OCI-LY7 (cell line): ENCODE measurements at regions not wholly inside any gene's neighbourhood (a gene's known extent, or its start where the extent isn't known, plus 50 kb on each side); places are given as distances from the start of the nearest gene placed in this dataset.

Source experiments
- BruUV-seq: library from RNA; stranded (reverse); fragments of 400-500 nt; replicated peaks from 2 replicates; lab custom pipeline; 2021; lab: Mats Ljungman, UMichigan
- CTCF ChIA-PET: fragments of 300-600 bp; sonication (Branson Sonifier 250); formaldehyde crosslinking; loops from one replicate; lab custom pipeline; 2022; ENCODE audit warnings: antibody characterized with exemption; ENCODE audit not compliant: unreplicated experiment; lab: Charles Lee
- POLR2A ChIA-PET: fragments of 300-600 bp; sonication (Branson Sonifier 250); formaldehyde crosslinking; loops from one replicate; lab custom pipeline; 2022; ENCODE audit warnings: antibody characterized with exemption; lab: Charles Lee
- DNase-seq: peaks from one replicate; pipeline ENCODE4 v3.0.0-alpha.2; 2015; ENCODE audit warnings: low spot score
- H2AFZ ChIP-seq: fragments of 200-600 bp; sonication (generic), shearing (Covaris generic); 2 replicates; pipeline ENCODE4 v1.6.1; 2014; ENCODE audit warnings: mild to moderate bottlenecking, antibody characterized with exemption, low read length, moderate library complexity
- H3K27ac ChIP-seq: fragments of 200-600 bp; sonication (generic); 2 replicates; pipeline ENCODE4 v1.5.1; 2014; ENCODE audit warnings: mixed run types, low read depth, mild to moderate bottlenecking, moderate library complexity, low read length, inconsistent platforms; ENCODE audit not compliant: poor library complexity, severe bottlenecking
- H3K36me3 ChIP-seq: fragments of 200-600 bp; sonication (generic); 2 replicates; pipeline ENCODE4 v1.6.1; 2014; ENCODE audit warnings: mild to moderate bottlenecking, antibody characterized with exemption, low read length, moderate library complexity, mixed read lengths; ENCODE audit not compliant: insufficient read depth
- H3K4me1 ChIP-seq: fragments of 200-600 bp; sonication (generic); 2 replicates; pipeline ENCODE4 v1.5.1; 2014; ENCODE audit warnings: mild to moderate bottlenecking, low read length; ENCODE audit not compliant: insufficient read depth, poor library complexity, severe bottlenecking
- H3K4me2 ChIP-seq: fragments of 200-600 bp; sonication (generic); 2 replicates; pipeline ENCODE4 v1.6.1; 2014; ENCODE audit warnings: mild to moderate bottlenecking, low read length
- H3K4me3 ChIP-seq: fragments of 200-600 bp; sonication (generic); 2 replicates; pipeline ENCODE4 v1.5.1; 2014; ENCODE audit warnings: mild to moderate bottlenecking, low read depth, low read length; ENCODE audit not compliant: poor library complexity, severe bottlenecking
- H3K79me2 ChIP-seq: fragments of 200-600 bp; sonication (generic); 2 replicates; pipeline ENCODE4 v1.6.1; 2016; ENCODE audit warnings: low read depth, mild to moderate bottlenecking, low read length, moderate library complexity, mixed read lengths; ENCODE audit not compliant: insufficient read depth
- H3K9me2 ChIP-seq: fragments of 200-600 bp; sonication (generic); 2 replicates; pipeline ENCODE4 v1.6.1; 2016; ENCODE audit warnings: mild to moderate bottlenecking, low read length, mixed read lengths; ENCODE audit not compliant: insufficient read depth
- H3K9me3 ChIP-seq: fragments of 200-600 bp; sonication (generic); 2 replicates; pipeline ENCODE4 v1.6.1; 2014; ENCODE audit warnings: mild to moderate bottlenecking, mixed run types, low read length, mixed read lengths
- H4K20me1 ChIP-seq: fragments of 200-600 bp; sonication (generic); 2 replicates; pipeline ENCODE4 v1.6.1; 2014; ENCODE audit warnings: mild to moderate bottlenecking, antibody characterized with exemption, low read length, moderate library complexity, mixed read lengths; ENCODE audit not compliant: insufficient read depth
- EZH2phosphoT487 ChIP-seq: fragments of 200-600 bp; sonication (generic); IDR thresholded peaks from 2 replicates; pipeline ENCODE4 v1.6.1; 2018; ENCODE audit warnings: low read depth, borderline replicate concordance, mild to moderate bottlenecking, mixed run types, antibody characterized with exemption, low read length, moderate library complexity, mixed read lengths
- intact Hi-C: fragments of 100-400 bp; cut with micrococcal nuclease; formaldehyde crosslinking; loops from one replicate; pipeline ENCODE4 v1.10.0; 2022; ENCODE audit not compliant: unreplicated experiment
- TF ChIP-seq, protein P1 (sequence below): fragments of 200-600 bp; sonication (generic); conservative IDR thresholded peaks from 2 replicates; pipeline ENCODE4 v1.5.1; 2014; ENCODE audit warnings: mild to moderate bottlenecking, antibody characterized with exemption, low read length, moderate library complexity, mixed read lengths

GRCh38 chr9:107103621-107104020 is 179.5 kb upstream of the RAD23B start:
- no peaks in the 10 kb centered on the region for H3K4me1 ChIP-seq
- DNase-seq, result no peak
- H2AFZ ChIP-seq, result no peak overlapping the region
- H3K36me3 ChIP-seq, result no peaks in the 10 kb centered on the region
- no peaks in the 10 kb centered on the region for H3K9me2 ChIP-seq
- H3K9me3 ChIP-seq, result no peaks in the 10 kb centered on the region
- POLR2A ChIA-PET, result no interaction called here
- no peak for TF ChIP-seq EZH2phosphoT487
- TF ChIP-seq, protein P1, sequence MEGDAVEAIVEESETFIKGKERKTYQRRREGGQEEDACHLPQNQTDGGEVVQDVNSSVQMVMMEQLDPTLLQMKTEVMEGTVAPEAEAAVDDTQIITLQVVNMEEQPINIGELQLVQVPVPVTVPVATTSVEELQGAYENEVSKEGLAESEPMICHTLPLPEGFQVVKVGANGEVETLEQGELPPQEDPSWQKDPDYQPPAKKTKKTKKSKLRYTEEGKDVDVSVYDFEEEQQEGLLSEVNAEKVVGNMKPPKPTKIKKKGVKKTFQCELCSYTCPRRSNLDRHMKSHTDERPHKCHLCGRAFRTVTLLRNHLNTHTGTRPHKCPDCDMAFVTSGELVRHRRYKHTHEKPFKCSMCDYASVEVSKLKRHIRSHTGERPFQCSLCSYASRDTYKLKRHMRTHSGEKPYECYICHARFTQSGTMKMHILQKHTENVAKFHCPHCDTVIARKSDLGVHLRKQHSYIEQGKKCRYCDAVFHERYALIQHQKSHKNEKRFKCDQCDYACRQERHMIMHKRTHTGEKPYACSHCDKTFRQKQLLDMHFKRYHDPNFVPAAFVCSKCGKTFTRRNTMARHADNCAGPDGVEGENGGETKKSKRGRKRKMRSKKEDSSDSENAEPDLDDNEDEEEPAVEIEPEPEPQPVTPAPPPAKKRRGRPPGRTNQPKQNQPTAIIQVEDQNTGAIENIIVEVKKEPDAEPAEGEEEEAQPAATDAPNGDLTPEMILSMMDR, result no peak
- H4K20me1 ChIP-seq, result no peaks in the 10 kb centered on the region
- BruUV-seq, result no TSS peak
- no peak overlapping the region for H3K4me2 ChIP-seq
- CTCF ChIA-PET, result no interaction called here
- intact Hi-C loops, result no loop called here
- H3K79me2 ChIP-seq, result no peaks in the 10 kb centered on the region
- no peak overlapping the region for H3K27ac ChIP-seq
- no peak overlapping the region for H3K4me3 ChIP-seq

- Histone ChIP-seq H3K4me3 (no peak overlapping the region), H3K79me2 (no peaks in the 10 kb centered on the region), H2AFZ (no peak overlapping the region), H3K9me2 (no peaks in the 10 kb centered on the region), H3K36me3 (no peaks in the 10 kb centered on the region), H3K9me3 (no peaks in the 10 kb centered on the region), H4K20me1 (no peaks in the 10 kb centered on the region), H3K27ac (no peak overlapping the region), H3K4me1 (no peaks in the 10 kb centered on the region), H3K4me2 (no peak overlapping the region)
- no peak for DNase-seq
- POLR2A ChIA-PET, result no interaction called here
- CTCF ChIA-PET, result no interaction called here
- intact Hi-C loops, result no loop called here
- TF ChIP-seq, protein P1, result no peak
- no peak for TF ChIP-seq EZH2phosphoT487
- BruUV-seq, result no TSS peak
These were observed 177.3 kb upstream of the RAD23B start for GRCh38 chr9:107105784-107106183.

GRCh38 chr9:107106416-107106815 is 176.7 kb upstream of the RAD23B start:
- H3K79me2 ChIP-seq, result no peaks in the 10 kb centered on the region
- DNase-seq, result no peak
- H2AFZ ChIP-seq, result no peak overlapping the region
- H3K36me3 ChIP-seq, result no peaks in the 10 kb centered on the region
- no peaks in the 10 kb centered on the region for H4K20me1 ChIP-seq
- ChIA-PET CTCF (no interaction called here), POLR2A (no interaction called here)
- BruUV-seq, result no TSS peak
- intact Hi-C loops, result no loop called here
- TF ChIP-seq, protein P1, result no peak
- no peak overlapping the region for H3K4me3 ChIP-seq
- no peak overlapping the region for H3K27ac ChIP-seq
- H3K4me2 ChIP-seq, result no peak overlapping the region
- no peaks in the 10 kb centered on the region for H3K9me2 ChIP-seq
- H3K4me1 ChIP-seq, result no peaks in the 10 kb centered on the region
- no peaks in the 10 kb centered on the region for H3K9me3 ChIP-seq
